Ovary (tissue), 7 donors: ENCODE measurements at regions not wholly inside any gene's neighbourhood (a gene's known extent, or its start where the extent isn't known, plus 50 kb on each side); places are given as distances from the start of the nearest gene placed in this dataset.
A peak's percentile ranks its signal among the peaks of the same experiment; 100 is the strongest.

Experiments used
- DNase-seq, 5 donors: peaks; one replicate each; pipeline ENCODE4 v3.0.0-alpha.2; 2019 to 2020
- H3K27ac ChIP-seq, 2 donors: fragments of 200-600 bp; one replicate each; pipeline versions ENCODE4 v1.5.1 to v1.8.0; 2019 to 2022
- H3K27me3 ChIP-seq: fragments of 200-600 bp; one replicate; pipeline ENCODE4 v1.8.0; 2022
- H3K36me3 ChIP-seq: fragments of 200-600 bp; sonication (generic); one replicate; pipeline ENCODE4 v1.5.1; 2019
- H3K4me1 ChIP-seq: one replicate; pipeline ENCODE4 v1.8.1; 2013; ENCODE audit warnings: mild to moderate bottlenecking, moderate library complexity; ENCODE audit not compliant: insufficient read depth
- H3K4me3 ChIP-seq: fragments of 200-600 bp; sonication (generic); one replicate; pipeline ENCODE4 v1.5.1; 2017
- H3K9me3 ChIP-seq, 2 donors: fragments of 200-600 bp in 1 of 2; sonication (generic) in 1 of 2; one replicate each; pipeline versions ENCODE4 v1.5.1 to v1.8.1; 2013 to 2019; ENCODE audit warnings: mild to moderate bottlenecking in 1 of 2, moderate library complexity in 1 of 2
- CTCF ChIP-seq, 3 donors: fragments of 450-650 bp in 2 of 3; fragments of 200-600 bp in 1 of 3; IDR thresholded peaks; one replicate each; pipeline versions ENCODE4 v1.5.1 to v1.8.0; 2016 to 2022; ENCODE audit warnings: antibody characterized with exemption in 3 of 3, mild to moderate bottlenecking in 1 of 3
- EP300 ChIP-seq: sonication (generic); formaldehyde crosslinking; IDR thresholded peaks from one replicate; pipeline ENCODE4 v1.6.1; 2017; ENCODE audit warnings: antibody characterized with exemption
- POLR2A ChIP-seq: fragments of 450-650 bp; IDR thresholded peaks from one replicate; pipeline ENCODE4 v1.6.1; 2017; ENCODE audit warnings: antibody characterized with exemption, mild to moderate bottlenecking, moderate library complexity
- WGBS, 3 donors: extraction: QIAGEN DNeasy Blood & Tissue Kit in 1 of 3; methylation state at CpG; one replicate each; pipeline versions ENCODE4 v1.1.5 to v1.1.7; 2013 to 2017; 5-methylcytosine and 5-hydroxymethylcytosine counted together
- intact Hi-C, 4 donors: fragments of 100-400 bp; cut with DNase I; formaldehyde crosslinking; loops; one replicate each; pipeline versions ENCODE4 v1.11.0 to v1.15.1; 2022 to 2023
- donor health status: DM: no; HTN: no; CAD: no; lungs with moderate emphysema.
- donor health status: DM: no; HTN: no; CAD: no.
- donor health status: Bipolar disorder and iron deficiency.
- donor health status: DM: no; HTN: no; CAD: no.
- donor health status: DM: yes; HTN: yes; CAD: no.

GRCh38 chr9:124105266-124105665 lies 93.7 kb downstream of the LHX2 start:
- no peaks in the 10 kb centered on the region for H3K9me3 ChIP-seq
- intact Hi-C loops, result no loop called here
- no peaks in the 10 kb centered on the region for H3K4me1 ChIP-seq
- no peak for DNase-seq
- H3K4me3 ChIP-seq, result no peak overlapping the region
- TF ChIP-seq CTCF (IDR thresholded peaks at IDR 0.05) (no peak), EP300 (no peak), POLR2A (no peak)
- H3K36me3 ChIP-seq, result no peaks in the 10 kb centered on the region
- no peak overlapping the region for H3K27ac ChIP-seq
- 66 to 81% (median 78%) methylated on average over 3 of the region's 3 CpGs for WGBS, 3 donors
- no peaks in the 10 kb centered on the region for H3K27me3 ChIP-seq

DNA sequence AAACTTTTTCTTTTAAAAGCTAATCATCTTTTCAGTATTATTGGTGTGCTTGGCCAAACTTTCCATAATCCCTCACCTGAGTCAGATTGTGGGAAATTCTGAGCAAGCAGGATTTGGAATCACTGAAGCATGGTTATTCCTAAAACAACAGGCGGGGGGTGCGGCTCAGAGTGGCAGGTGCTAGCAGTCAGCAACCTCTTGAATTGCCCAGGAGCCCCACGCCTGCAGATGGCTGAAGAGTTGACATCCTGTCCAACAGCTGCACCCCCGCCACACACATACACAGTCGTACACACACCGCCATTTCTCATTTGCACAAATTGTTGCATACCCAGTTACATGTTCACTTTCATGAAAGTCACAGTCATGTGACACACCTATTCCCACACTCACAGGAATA lies 96.6 kb downstream of the LHX2 start:
- intact Hi-C loops, result no loop called here
- WGBS, 3 donors, result 73 to 81% (median 81%) methylated on average over 6 of the region's 6 CpGs
- Histone ChIP-seq H3K27ac (no peak overlapping the region), H3K36me3 (no peaks in the 10 kb centered on the region), H3K27me3 (no peaks in the 10 kb centered on the region), H3K9me3 (no peaks in the 10 kb centered on the region), H3K4me1 (no peaks in the 10 kb centered on the region), H3K4me3 (no peak overlapping the region)
- no peak for DNase-seq
- no peak for TF ChIP-seq EP300
- TF ChIP-seq CTCF (IDR thresholded peaks at IDR 0.05), result no peak
- no peak for TF ChIP-seq POLR2A

DNA sequence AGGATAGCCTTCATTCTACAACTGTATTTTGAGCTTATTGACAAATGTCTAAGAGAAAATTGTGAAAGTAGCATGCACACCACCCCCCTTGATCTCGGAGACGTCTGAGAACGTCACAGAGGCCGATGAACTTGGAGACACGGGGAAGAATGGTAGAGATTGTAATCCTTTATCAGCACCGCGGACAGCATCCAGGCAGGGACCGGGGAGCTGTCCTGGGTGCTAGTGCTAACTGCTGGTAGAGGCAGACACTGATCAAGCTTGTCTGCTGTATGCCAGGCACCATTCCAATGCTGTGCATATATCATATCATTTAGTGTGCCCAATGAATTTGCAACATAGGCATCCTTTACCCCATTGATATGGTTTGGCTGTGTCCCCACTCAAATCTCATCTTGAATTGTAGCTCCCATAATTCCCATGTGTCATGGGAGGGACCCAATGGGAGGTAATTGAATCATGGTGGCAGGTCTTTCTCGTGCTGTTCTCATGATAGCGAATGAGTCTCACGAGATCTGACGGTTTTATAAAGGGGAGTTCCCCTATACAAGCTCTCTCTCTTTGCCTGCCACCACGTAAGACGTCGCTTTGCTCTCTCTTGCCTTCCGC lies 98.8 kb downstream of the LHX2 start:
- Histone ChIP-seq H3K9me3 (no peaks in the 10 kb centered on the region), H3K4me3 (no peak overlapping the region), H3K36me3 (no peaks in the 10 kb centered on the region), H3K4me1 (no peaks in the 10 kb centered on the region), H3K27ac (no peak overlapping the region), H3K27me3 (no peaks in the 10 kb centered on the region)
- WGBS, 3 donors, result 30 to 34% (median 32%) methylated on average over 16 of the region's 16 CpGs
- intact Hi-C loops, result no loop called here
- peak; percentile 25 to 66 (median 52) for DNase-seq
- TF ChIP-seq POLR2A (no peak), CTCF (IDR thresholded peaks at IDR 0.05) (no peak), EP300 (no peak)

- WGBS, 3 donors, result 87 to 92% (median 89%) methylated on average over 9 of the region's 9 CpGs
- Histone ChIP-seq H3K36me3 (no peaks in the 10 kb centered on the region), H3K27ac (no peak overlapping the region), H3K9me3 (peaks cover 0 to 4% of the 10 kb centered on the region in 2 donors), H3K4me3 (no peak overlapping the region), H3K27me3 (no peaks in the 10 kb centered on the region), H3K4me1 (no peaks in the 10 kb centered on the region)
- DNase-seq, result no peak
- intact Hi-C loops, result no loop called here
- TF ChIP-seq EP300 (no peak), CTCF (IDR thresholded peaks at IDR 0.05) (no peak), POLR2A (no peak)
Observed at GRCh38 chr9:124116683-124117363, 105.3 kb downstream of the LHX2 start.
